Prostate gland (tissue), 2 donors: ENCODE measurements at regions not wholly inside any gene's neighbourhood (a gene's known extent, or its start where the extent isn't known, plus 50 kb on each side); places are given as distances from the start of the nearest gene placed in this dataset.

Source experiments
- DNase-seq: peaks from one replicate; pipeline ENCODE4 v3.0.0-alpha.2; 2019; ENCODE audit warnings: low spot score
- H3K27ac ChIP-seq, 2 donors: fragments of 200-600 bp; sonication (generic); 2 replicates each; pipeline ENCODE4 v1.5.1; 2017 to 2019
- H3K27me3 ChIP-seq: fragments of 200-600 bp; sonication (generic); replicated peaks from 2 replicates; pipeline ENCODE4 v1.5.1; 2019; ENCODE audit not compliant: insufficient read depth
- H3K36me3 ChIP-seq, 2 donors: fragments of 200-600 bp; sonication (generic); 1 replicate in 1 of 2; 2 replicates in 1 of 2; pipeline versions ENCODE4 v1.5.1 to v1.8.1; 2017 to 2019
- H3K4me1 ChIP-seq: fragments of 200-600 bp; sonication (generic); replicated peaks from 2 replicates; pipeline ENCODE4 v1.5.1; 2019
- H3K4me3 ChIP-seq, 2 donors: fragments of 200-600 bp; sonication (generic); 2 replicates each; pipeline ENCODE4 v1.5.1; 2017 to 2019
- H3K9me3 ChIP-seq: fragments of 200-600 bp; sonication (generic); 2 replicates; pipeline ENCODE4 v1.5.1; 2017
- CTCF ChIP-seq, 4 experiments: fragments of 200-600 bp in 2 of 4; fragments of 450-650 bp in 2 of 4; sonication (generic) in 2 of 4; IDR thresholded peaks; 1 replicate in 3 of 4; 2 replicates in 1 of 4; pipeline ENCODE4 v1.5.1; 2016 to 2019; ENCODE audit warnings: antibody characterized with exemption in 4 of 4, mild to moderate bottlenecking in 2 of 4, moderate library complexity in 2 of 4
- POLR2A ChIP-seq: fragments of 450-650 bp; IDR thresholded peaks from one replicate; pipeline ENCODE4 v1.6.1; 2016; ENCODE audit warnings: antibody characterized with exemption, mild to moderate bottlenecking
- POLR2AphosphoS5 ChIP-seq: sonication (generic); formaldehyde crosslinking; IDR thresholded peaks from one replicate; pipeline ENCODE4 v1.6.1; 2017; ENCODE audit warnings: antibody characterized with exemption
- WGBS: methylation state at CpG from one replicate; pipeline ENCODE4 v1.1.5; 2018; 5-methylcytosine and 5-hydroxymethylcytosine counted together
- intact Hi-C: fragments of 100-400 bp; cut with DNase I; formaldehyde crosslinking; loops from one replicate; pipeline ENCODE4 v1.14.2; 2022

- Histone ChIP-seq H3K9me3 (no peaks in the 10 kb centered on the region), H3K36me3 (no peaks in the 10 kb centered on the region), H3K4me1 (no peaks in the 10 kb centered on the region), H3K27ac (no peak overlapping the region), H3K4me3 (no peak overlapping the region), H3K27me3 (no peaks in the 10 kb centered on the region)
- 84% methylated on average over 7 of the region's 7 CpGs for WGBS
- DNase-seq: no peak
- TF ChIP-seq POLR2AphosphoS5: no peak
- intact Hi-C loops: loop anchor here (10.0 kb wide), 1 partner anchor 70 kb away; no protein-coding TSS in a partner anchor
These were observed 58.1 kb upstream of the TMEM215 start for GRCh38 chr9:32725066-32725860.

GRCh38 chr9:32728181-32728580, 55.2 kb upstream of the TMEM215 start:
- intact Hi-C loops: loop anchor here (10.0 kb wide), 1 partner anchor 73 kb away; no protein-coding TSS in a partner anchor
- WGBS: 75% methylated on average over 3 of the region's 3 CpGs
- no peaks in the 10 kb centered on the region for H3K4me1 ChIP-seq

More at GRCh38 chr9:32728181-32728580, 55.2 kb upstream of the TMEM215 start:
- no peaks in the 10 kb centered on the region for H3K27me3 ChIP-seq
- H3K9me3 ChIP-seq: no peaks in the 10 kb centered on the region
- H3K27ac ChIP-seq: no peak overlapping the region
- no peaks in the 10 kb centered on the region for H3K36me3 ChIP-seq
- TF ChIP-seq POLR2AphosphoS5 (no peak), CTCF (IDR thresholded peaks at IDR 0.05) (no peak), POLR2A (no peak)
- no peak for DNase-seq
- H3K4me3 ChIP-seq: no peak overlapping the region
